CD4-positive, alpha-beta T cell (primary cell): ENCODE measurements at regions not wholly inside any gene's neighbourhood (a gene's known extent, or its start where the extent isn't known, plus 50 kb on each side); places are given as distances from the start of the nearest gene placed in this dataset.
A peak's percentile ranks its signal among the peaks of the same experiment; 100 is the strongest.

ENCODE experiments used
- ATAC-seq: fragments of 200-7000 bp; cut with Tn5 transposase; one replicate; pipeline ENCODE4 v1.10.0; 2022; ENCODE audit warnings: mild to moderate bottlenecking; ENCODE audit not compliant: poor library complexity
- CTCF ChIA-PET: fragments of 350-600 bp; sonication (Branson Sonifier 250); formaldehyde crosslinking; loops from one replicate; lab custom pipeline; 2021; ENCODE audit warnings: antibody characterized with exemption, inconsistent platforms; lab: Charles Lee
- POLR2A ChIA-PET: fragments of 350-600 bp; sonication (Branson Sonifier 250); formaldehyde crosslinking; loops from one replicate; lab custom pipeline; 2021; ENCODE audit warnings: antibody characterized with exemption, inconsistent platforms; lab: Charles Lee
- DNase-seq, 14 experiments: peaks; one replicate each; pipeline ENCODE4 v3.0.0-alpha.2; 2013 to 2020; ENCODE audit warnings: mixed read lengths in 2 of 14
- H3K27ac ChIP-seq, 2 donors: one replicate each; pipeline versions ENCODE4 v1.5.1 to v1.7.0; 2013; ENCODE audit warnings: low read length in 2 of 2, low read depth in 1 of 2, mild to moderate bottlenecking in 1 of 2
- H3K27me3 ChIP-seq, 2 experiments: 1 replicate in 1 of 2; 2 replicates in 1 of 2; pipeline versions ENCODE4 v1.6.1 to v1.7.0; 2013; ENCODE audit warnings: low read length in 2 of 2, control low read depth in 1 of 2, mild to moderate bottlenecking in 1 of 2, moderate library complexity in 1 of 2; ENCODE audit not compliant: insufficient read depth in 2 of 2, control insufficient read depth in 1 of 2
- H3K36me3 ChIP-seq: one replicate; pipeline ENCODE4 v1.6.1; 2013; ENCODE audit warnings: low read length, control low read depth; ENCODE audit not compliant: insufficient read depth
- H3K4me1 ChIP-seq: one replicate; pipeline ENCODE4 v1.6.1; 2013; ENCODE audit warnings: low read length, control low read depth; ENCODE audit not compliant: insufficient read depth
- H3K4me3 ChIP-seq: one replicate; pipeline ENCODE4 v1.5.1; 2013; ENCODE audit warnings: mild to moderate bottlenecking, low read length, moderate library complexity
- H3K9me3 ChIP-seq, 2 experiments: 1 replicate in 1 of 2; 2 replicates in 1 of 2; pipeline versions ENCODE4 v1.6.1 to v1.7.0; 2013; ENCODE audit warnings: low read length in 2 of 2, mild to moderate bottlenecking in 2 of 2, control low read depth in 1 of 2, moderate library complexity in 1 of 2; ENCODE audit not compliant: control insufficient read depth in 1 of 2, insufficient read depth in 1 of 2
- H3K27ac Mint-ChIP-seq: one replicate; pipeline ENCODE4 v1.8.0; 2020; ENCODE audit warnings: mixed read lengths
- H3K27me3 Mint-ChIP-seq: one replicate; pipeline ENCODE4 v1.8.0; 2021; ENCODE audit warnings: mixed read lengths
- H3K36me3 Mint-ChIP-seq: one replicate; pipeline ENCODE4 v1.8.0; 2021; ENCODE audit warnings: low read depth, mixed read lengths
- H3K4me1 Mint-ChIP-seq: one replicate; pipeline ENCODE4 v1.8.0; 2021; ENCODE audit warnings: low read depth, mixed read lengths
- H3K4me3 Mint-ChIP-seq: one replicate; pipeline ENCODE4 v1.8.0; 2020; ENCODE audit warnings: mild to moderate bottlenecking, mixed read lengths
- H3K9me3 Mint-ChIP-seq: one replicate; pipeline ENCODE4 v1.8.0; 2020; ENCODE audit warnings: mixed read lengths
- CTCF ChIP-seq: fragments of 200-600 bp; IDR thresholded peaks from one replicate; pipeline ENCODE4 v1.8.0; 2022; ENCODE audit warnings: antibody characterized with exemption, mild to moderate bottlenecking
- intact Hi-C, 2 experiments: fragments of 100-400 bp; cut with DNase I in 1 of 2; cut with micrococcal nuclease in 1 of 2; formaldehyde crosslinking; loops; one replicate each; pipeline versions ENCODE4 v1.15.1 to v1.9.0; 2023 to 2025; cut with DNase I, micrococcal nuclease

- no peak for ATAC-seq
- POLR2A ChIA-PET, result no interaction called here
- CTCF ChIA-PET, result no interaction called here
- no peak overlapping the region for H3K27ac Mint-ChIP-seq
- H3K36me3 Mint-ChIP-seq, result no peaks in the 10 kb centered on the region
- no peak overlapping the region for H3K4me3 Mint-ChIP-seq
- no peak overlapping the region for H3K27ac ChIP-seq
- H3K4me1 Mint-ChIP-seq, result no peaks in the 10 kb centered on the region
- intact Hi-C loops, result no loop called here
- H3K27me3 ChIP-seq, result no peaks in the 10 kb centered on the region
- no peaks in the 10 kb centered on the region for H3K9me3 ChIP-seq
- H3K36me3 ChIP-seq, result no peaks in the 10 kb centered on the region
- peaks cover 13% of the 10 kb centered on the region for H3K27me3 Mint-ChIP-seq
- H3K4me1 ChIP-seq, result no peaks in the 10 kb centered on the region
- H3K4me3 ChIP-seq, result no peak overlapping the region
- H3K9me3 Mint-ChIP-seq, result no peaks in the 10 kb centered on the region
- no peak for TF ChIP-seq CTCF
- no peak for DNase-seq
Observed at GRCh38 chr10:78867555-78867939, 201.2 kb upstream of the ZMIZ1 start.

GRCh38 chr10:78868048-78868447 is 200.7 kb upstream of the ZMIZ1 start:
- Mint-ChIP-seq H3K9me3 (no peaks in the 10 kb centered on the region), H3K27me3 (peaks cover 14% of the 10 kb centered on the region), H3K4me1 (no peaks in the 10 kb centered on the region), H3K27ac (no peak overlapping the region), H3K4me3 (no peak overlapping the region), H3K36me3 (no peaks in the 10 kb centered on the region)
- Histone ChIP-seq H3K9me3 (no peaks in the 10 kb centered on the region), H3K4me1 (no peaks in the 10 kb centered on the region), H3K27me3 (no peaks in the 10 kb centered on the region), H3K4me3 (no peak overlapping the region), H3K36me3 (no peaks in the 10 kb centered on the region), H3K27ac (no peak overlapping the region)
- DNase-seq, result peak in 1 of 14 experiments; percentile 1
- ChIA-PET POLR2A (no interaction called here), CTCF (no interaction called here)
- no peak for ATAC-seq
- intact Hi-C loops, result no loop called here
- TF ChIP-seq CTCF, result no peak

- CTCF ChIA-PET, result no interaction called here
Observed at GRCh38 chr10:78868456-78868855, 200.3 kb upstream of the ZMIZ1 start.

More at GRCh38 chr10:78868456-78868855, 200.3 kb upstream of the ZMIZ1 start:
- no peak overlapping the region for H3K27ac Mint-ChIP-seq
- no peak for TF ChIP-seq CTCF
- no peaks in the 10 kb centered on the region for H3K4me1 ChIP-seq
- H3K9me3 ChIP-seq, result no peaks in the 10 kb centered on the region
- intact Hi-C loops, result no loop called here
- H3K9me3 Mint-ChIP-seq, result no peaks in the 10 kb centered on the region
- ATAC-seq (no peak), DNase-seq (no peak)
- H3K36me3 Mint-ChIP-seq, result no peaks in the 10 kb centered on the region
- H3K4me1 Mint-ChIP-seq, result no peaks in the 10 kb centered on the region
- no peak overlapping the region for H3K27ac ChIP-seq
- peaks cover 14% of the 10 kb centered on the region for H3K27me3 Mint-ChIP-seq
- H3K4me3 Mint-ChIP-seq, result no peak overlapping the region
- H3K36me3 ChIP-seq, result no peaks in the 10 kb centered on the region
- no peak overlapping the region for H3K4me3 ChIP-seq
- no peaks in the 10 kb centered on the region for H3K27me3 ChIP-seq
- POLR2A ChIA-PET, result no interaction called here
